HepG2 (cell line): ENCODE measurements at regions not wholly inside any gene's neighbourhood (a gene's known extent, or its start where the extent isn't known, plus 50 kb on each side); places are given as distances from the start of the nearest gene placed in this dataset.

Experiments
- ATAC-seq: fragments of 200-7000 bp; cut with Tn5 transposase; 3 replicates; pipeline ENCODE4 v1.9.1; 2020; ENCODE audit warnings: mild to moderate bottlenecking, moderate library complexity
- BruUV-seq: library from RNA; stranded (reverse); fragments of 400-500 nt; replicated peaks from 2 replicates; lab custom pipeline; 2021; lab: Mats Ljungman, UMichigan
- CTCF ChIA-PET: fragments of 300-600 bp; formaldehyde crosslinking; extraction: SDS; loops from one replicate; lab custom pipeline; 2021; ENCODE audit warnings: low total read pairs, inconsistent platforms, low intra/inter-chr PET ratio; lab: Yijun Ruan, JAX
- POLR2A ChIA-PET: fragments of 350-600 bp; sonication (Branson Sonifier 250); formaldehyde crosslinking; loops from one replicate; lab custom pipeline; 2020; ENCODE audit warnings: antibody characterized with exemption, inconsistent platforms; lab: Yijun Ruan, JAX
- DNase-seq: peaks from one replicate; pipeline ENCODE4 v3.0.0-alpha.2; 2015; ENCODE audit warnings: low spot score
- FAIRE-seq: peaks from 3 replicates; lab custom pipeline; 2011; peaks lifted over from hg19 to GRCh38; lab: Jason Lieb, UNC
- H2AFZ ChIP-seq: one replicate; pipeline ENCODE4 v1.6.1; 2011; ENCODE audit warnings: low read length, inconsistent platforms
- H3K27ac ChIP-seq: fragments of 300-600 bp; 3 replicates; pipeline ENCODE4 v1.8.0; 2011; ENCODE audit warnings: mixed run types, mild to moderate bottlenecking, mixed read lengths, low read length, inconsistent platforms; ENCODE audit not compliant: insufficient read depth; ENCODE audit errors: extremely low read length
- H3K27me3 ChIP-seq, 2 experiments: fragments of 200-600 bp in 1 of 2; 2 replicates in 1 of 2; 3 replicates in 1 of 2; pipeline versions ENCODE4 v1.6.0 to v1.8.0; 2011; ENCODE audit warnings: low read length in 2 of 2, mild to moderate bottlenecking in 2 of 2, moderate library complexity in 2 of 2, inconsistent platforms in 1 of 2; ENCODE audit not compliant: insufficient read depth in 2 of 2, control insufficient read depth in 1 of 2
- H3K36me3 ChIP-seq, 2 experiments: fragments of 200-600 bp in 1 of 2; replicated peaks in 1 of 2; 2 replicates in 1 of 2; 3 replicates in 1 of 2; pipeline versions ENCODE4 v1.5.1 to v1.8.0; 2011; ENCODE audit warnings: low read length in 2 of 2, inconsistent platforms in 1 of 2; ENCODE audit not compliant: insufficient read depth in 2 of 2, control insufficient read depth in 1 of 2
- H3K4me1 ChIP-seq: 2 replicates; pipeline ENCODE4 v1.5.1; 2012; ENCODE audit warnings: low read length, inconsistent platforms; ENCODE audit not compliant: insufficient read depth
- H3K4me2 ChIP-seq: 2 replicates; pipeline ENCODE4 v1.6.0; 2011; ENCODE audit warnings: low read depth, low read length, inconsistent platforms
- H3K4me3 ChIP-seq, 3 experiments: fragments of 200-600 bp in 1 of 3; sonication (generic), shearing (Covaris generic) in 1 of 3; replicated peaks in 1 of 3; 2 replicates each; pipeline ENCODE4 v1.5.1; 2011 to 2016; ENCODE audit warnings: low read length in 3 of 3, inconsistent platforms in 2 of 3, low read depth in 2 of 3, mild to moderate bottlenecking in 2 of 3, control low read depth in 1 of 3, mixed read lengths in 1 of 3; ENCODE audit not compliant: insufficient read depth in 1 of 3
- H3K79me2 ChIP-seq: one replicate; pipeline ENCODE4 v1.6.1; 2011; ENCODE audit warnings: low read length, inconsistent platforms; ENCODE audit not compliant: insufficient read depth
- H3K9ac ChIP-seq: 2 replicates; pipeline ENCODE4 v1.6.0; 2011; ENCODE audit warnings: mild to moderate bottlenecking, low read depth, low read length, inconsistent platforms; ENCODE audit not compliant: insufficient read depth
- H3K9me3 ChIP-seq: 2 replicates; pipeline ENCODE4 v1.5.1; 2012; ENCODE audit warnings: mild to moderate bottlenecking, low read length
- H4K20me1 ChIP-seq: 2 replicates; pipeline ENCODE4 v1.6.0; 2011; ENCODE audit warnings: inconsistent platforms, mild to moderate bottlenecking, low read length, moderate library complexity; ENCODE audit not compliant: insufficient read depth
- BRCA1 ChIP-seq: sonication (generic); formaldehyde crosslinking; IDR thresholded peaks from 2 replicates; pipeline ENCODE4 v1.4.0; 2020; ENCODE audit warnings: missing genetic modification reagents
- GRHL1 ChIP-seq: sonication (generic); formaldehyde crosslinking; conservative IDR thresholded peaks from 2 replicates; pipeline ENCODE4 v1.8.0; 2022; ENCODE audit warnings: missing genetic modification reagents
- KAT2B ChIP-seq: fragments of 150-350 bp; IDR thresholded peaks from 2 replicates; pipeline ENCODE4 v1.6.1; 2014; ENCODE audit warnings: low read depth, low read length, borderline replicate concordance
- KDM3A ChIP-seq: IDR thresholded peaks from 2 replicates; pipeline ENCODE4 v1.6.1; 2018; ENCODE audit warnings: low read depth, missing compliant biosample characterization
- KLF16 ChIP-seq, 2 experiments: sonication (generic) in 1 of 2; formaldehyde crosslinking in 1 of 2; IDR thresholded peaks; 2 replicates each; pipeline versions ENCODE4 v1.6.1 to v1.8.0; 2016 to 2023; ENCODE audit warnings: missing genetic modification reagents in 2 of 2, missing compliant biosample characterization in 1 of 2
- MIER2 ChIP-seq: IDR thresholded peaks from 2 replicates; pipeline ENCODE4 v1.6.1; 2016; ENCODE audit warnings: missing biosample characterization, missing genetic modification reagents
- ZBTB40 ChIP-seq, 2 experiments: fragments of 450-650 bp in 1 of 2; sonication (generic) in 1 of 2; formaldehyde crosslinking in 1 of 2; IDR thresholded peaks; 2 replicates each; pipeline versions ENCODE4 v1.6.1 to v1.8.0; 2016 to 2022; ENCODE audit warnings: antibody characterized with exemption in 1 of 2, mild to moderate bottlenecking in 1 of 2, missing genetic modification reagents in 1 of 2
- ZNF556 ChIP-seq: sonication (generic); formaldehyde crosslinking; IDR thresholded peaks from 2 replicates; pipeline ENCODE4 v1.4.0; 2020; ENCODE audit warnings: mild to moderate bottlenecking, missing genetic modification reagents, borderline replicate concordance
- ZNF572 ChIP-seq: sonication (generic); formaldehyde crosslinking; IDR thresholded peaks from 2 replicates; pipeline ENCODE4 v1.5.1; 2020; ENCODE audit warnings: mild to moderate bottlenecking, missing genetic modification reagents
- ZNF792 ChIP-seq: IDR thresholded peaks from 2 replicates; pipeline ENCODE4 v1.6.1; 2016
- WGBS: methylation state at CpG from one replicate; pipeline ENCODE4 v1.1.6; 2017; ENCODE audit warnings: low lambda C conversion rate; 5-methylcytosine and 5-hydroxymethylcytosine counted together
- in situ Hi-C: cut with HindIII; loops from 2 replicates; pipeline ENCODE4 v1.10.0; 2017; ENCODE audit warnings: low pct_unique_long_range_greater_than_20kb; ENCODE audit not compliant: extremely low pct_ligation_motif_present
- intact Hi-C: fragments of 100-400 bp; cut with micrococcal nuclease; formaldehyde crosslinking; loops from one replicate; pipeline ENCODE4 v1.10.0; 2022; ENCODE audit not compliant: unreplicated experiment
- TF ChIP-seq, protein P1 (sequence below): sonication (generic); formaldehyde crosslinking; IDR thresholded peaks from 2 replicates; pipeline ENCODE4 v1.8.1; 2023; ENCODE audit warnings: mild to moderate bottlenecking, inconsistent platforms, moderate library complexity, missing genetic modification reagents, borderline replicate concordance

GRCh38 chr2:51093016-51093415 is 61.1 kb upstream of the NRXN1 start (continued):
- TF ChIP-seq GRHL1 (CRISPR knock-in tag) = no peak

- Histone ChIP-seq H3K27ac (no peak overlapping the region), H2AFZ (no peak overlapping the region), H3K4me1 (no peaks in the 10 kb centered on the region), H3K4me3 (no peak overlapping the region), H3K36me3 (no peaks in the 10 kb centered on the region), H3K9me3 (no peaks in the 10 kb centered on the region), H3K4me2 (no peak overlapping the region), H3K79me2 (no peaks in the 10 kb centered on the region), H4K20me1 (no peaks in the 10 kb centered on the region), H3K27me3 (no peaks in the 10 kb centered on the region), H3K9ac (no peak overlapping the region)
- no peak for ATAC-seq
- no peak for FAIRE-seq
- intact Hi-C loops (no loop called here), in situ Hi-C loops (no loop called here)
- no TSS peak for BruUV-seq
- ChIA-PET POLR2A (no interaction called here), CTCF (no interaction called here)
- 26% methylated on average over 3 of the region's 3 CpGs for WGBS
- no peak for DNase-seq
- no peak for TF ChIP-seq ZBTB40 (IDR thresholded peaks at IDR 0.05)
- TF ChIP-seq ZBTB40 (CRISPR knock-in tag; IDR thresholded peaks at IDR 0.05) = no peak
- TF ChIP-seq, protein P1, sequence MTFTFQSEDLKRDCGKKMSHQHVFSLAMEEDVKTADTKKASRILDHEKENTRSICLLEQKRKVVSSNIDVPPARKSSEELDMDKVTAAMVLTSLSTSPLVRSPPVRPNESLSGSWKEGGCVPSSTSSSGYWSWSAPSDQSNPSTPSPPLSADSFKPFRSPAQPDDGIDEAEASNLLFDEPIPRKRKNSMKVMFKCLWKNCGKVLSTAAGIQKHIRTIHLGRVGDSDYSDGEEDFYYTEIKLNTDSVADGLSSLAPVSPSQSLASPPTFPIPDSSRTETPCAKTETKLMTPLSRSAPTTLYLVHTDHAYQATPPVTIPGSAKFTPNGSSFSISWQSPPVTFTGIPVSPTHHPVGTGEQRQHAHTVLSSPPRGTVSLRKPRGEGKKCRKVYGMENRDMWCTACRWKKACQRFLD (CRISPR knock-in tag) = no peak
- no peak for TF ChIP-seq KLF16 (CRISPR knock-in tag; IDR thresholded peaks at IDR 0.05)
- TF ChIP-seq ZNF572 (CRISPR knock-in tag) = no peak
- no peak for TF ChIP-seq ZNF792 (CRISPR knock-in tag)
- no peak for TF ChIP-seq MIER2 (CRISPR knock-in tag)
- TF ChIP-seq KDM3A (CRISPR knock-in tag) = no peak
- no peak for TF ChIP-seq BRCA1
- no peak for TF ChIP-seq KAT2B
- TF ChIP-seq ZNF556 (CRISPR knock-in tag) = no peak
These were observed 53.6 kb upstream of the NRXN1 start for GRCh38 chr2:51085420-51086068.
